HG03045 (cell line): ENCODE measurements at regions not wholly inside any gene's neighbourhood (a gene's known extent, or its start where the extent isn't known, plus 50 kb on each side); places are given as distances from the start of the nearest gene placed in this dataset.

ENCODE experiments used
- ATAC-seq: cut with Tn5 transposase; IDR thresholded peaks from one replicate; pipeline ENCODE4 v1.9.1; 2021; ENCODE audit warnings: mild to moderate bottlenecking, moderate library complexity; ENCODE audit not compliant: unreplicated experiment

DNA sequence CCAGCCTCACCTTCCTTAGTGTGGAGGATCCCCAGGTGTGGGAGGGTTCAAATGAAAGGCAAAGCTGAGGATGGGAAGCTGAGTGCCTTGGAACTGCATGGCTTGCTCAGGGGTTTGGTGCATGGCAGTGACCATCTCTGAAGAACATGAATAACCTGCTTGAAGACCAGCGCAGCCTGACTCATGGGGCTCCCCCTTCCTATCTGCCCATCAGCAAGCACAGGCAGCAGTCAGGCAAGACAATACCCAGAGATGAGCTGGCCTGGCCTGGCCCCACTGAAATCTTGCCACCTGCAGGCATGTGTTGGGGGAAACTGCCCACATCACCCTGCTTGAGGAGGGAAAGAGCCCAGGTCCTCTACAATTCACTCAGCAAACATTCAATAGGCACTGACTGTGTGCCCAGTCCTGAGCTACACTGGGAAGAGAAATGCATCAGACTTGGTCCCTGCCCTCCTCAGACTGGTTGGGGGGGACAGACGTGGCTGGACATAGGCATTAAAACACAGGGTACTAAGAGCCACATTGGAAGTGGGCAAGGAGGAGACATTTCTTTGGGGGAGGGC is 105.0 kb upstream of the ALDH1B1 start:
- ATAC-seq, result no peak

DNA sequence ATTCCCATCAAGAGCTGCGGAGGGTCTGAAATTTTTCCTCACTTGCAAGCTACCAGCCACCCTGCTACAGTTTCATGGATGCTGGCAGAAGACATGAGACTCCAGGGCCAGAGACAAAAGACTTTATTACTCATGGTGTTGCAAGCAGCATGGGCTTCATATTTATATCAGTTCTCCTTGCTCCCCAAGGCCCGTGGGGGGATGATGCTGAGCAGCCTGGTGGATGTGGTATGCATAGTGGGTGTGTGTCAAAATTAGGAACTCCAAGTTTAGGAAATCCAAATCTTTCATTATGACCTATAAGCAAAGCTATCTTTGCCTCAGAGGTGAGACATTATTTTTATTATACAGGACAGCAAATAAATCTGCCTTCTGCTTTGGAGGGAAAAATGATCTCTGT is 105.7 kb upstream of the ALDH1B1 start:
- no peak for ATAC-seq

DNA sequence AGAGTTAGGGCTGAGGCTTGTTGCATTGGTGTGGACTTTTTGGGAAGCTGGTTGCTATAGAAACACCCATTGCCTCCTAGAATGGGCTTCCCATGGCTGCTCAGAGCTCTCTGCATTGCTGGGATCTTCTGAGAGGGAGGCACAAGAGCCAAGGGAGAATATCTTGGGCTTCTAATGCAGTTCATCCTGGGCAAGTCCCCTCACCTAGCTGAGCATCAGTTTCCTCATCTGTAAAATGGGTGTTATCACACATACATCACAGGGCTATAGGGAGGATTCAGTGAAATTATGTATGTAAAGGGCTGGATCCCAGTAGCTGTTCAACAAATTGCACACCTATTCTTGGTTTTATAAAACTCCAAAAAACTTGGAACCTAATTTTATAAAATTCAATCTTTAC is 106.1 kb upstream of the ALDH1B1 start:
- no peak for ATAC-seq

DNA sequence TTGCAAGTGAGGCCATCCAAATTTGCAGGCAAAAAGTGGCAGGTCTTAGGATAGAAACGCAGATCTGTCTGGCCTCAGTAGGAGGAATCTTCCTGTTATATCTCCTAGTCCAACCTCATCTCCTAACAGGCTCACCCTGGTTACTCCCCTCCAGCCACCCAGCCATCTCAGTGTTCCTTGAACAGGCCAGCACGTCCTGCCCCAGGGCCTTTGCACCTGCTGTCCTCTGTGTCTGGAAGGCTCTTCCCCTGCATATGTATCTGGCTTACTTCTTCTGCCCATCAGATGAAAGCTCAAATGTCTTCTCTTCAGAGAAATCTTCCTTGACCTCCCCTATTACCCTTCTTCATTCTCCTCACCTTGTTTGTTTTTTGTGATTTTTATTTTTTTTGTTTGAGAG is 107.3 kb upstream of the ALDH1B1 start:
- ATAC-seq, result no peak

DNA sequence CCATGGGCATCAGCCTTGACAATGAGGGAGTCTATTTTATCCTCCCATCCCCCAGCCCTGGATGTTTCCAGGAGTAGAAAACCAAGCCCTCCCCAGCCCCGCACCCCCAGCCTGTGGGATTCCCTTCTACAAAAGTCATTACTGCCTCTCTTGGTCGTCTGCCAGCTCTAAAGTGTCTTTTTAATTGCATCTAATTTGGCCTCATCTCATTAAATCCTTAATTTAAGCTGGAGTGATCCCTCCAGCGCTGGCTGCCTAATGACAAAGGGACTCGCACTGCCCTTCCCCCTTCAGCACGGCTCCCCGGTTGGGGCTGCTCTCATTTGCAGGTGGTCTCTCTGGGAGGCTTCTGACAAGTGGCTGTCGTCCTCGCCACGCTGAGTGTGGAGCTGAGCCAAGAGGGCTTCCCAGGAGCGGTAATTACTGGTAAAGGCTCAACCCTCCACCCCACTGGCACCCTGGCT is 107.9 kb upstream of the ALDH1B1 start:
- ATAC-seq, result no peak

DNA sequence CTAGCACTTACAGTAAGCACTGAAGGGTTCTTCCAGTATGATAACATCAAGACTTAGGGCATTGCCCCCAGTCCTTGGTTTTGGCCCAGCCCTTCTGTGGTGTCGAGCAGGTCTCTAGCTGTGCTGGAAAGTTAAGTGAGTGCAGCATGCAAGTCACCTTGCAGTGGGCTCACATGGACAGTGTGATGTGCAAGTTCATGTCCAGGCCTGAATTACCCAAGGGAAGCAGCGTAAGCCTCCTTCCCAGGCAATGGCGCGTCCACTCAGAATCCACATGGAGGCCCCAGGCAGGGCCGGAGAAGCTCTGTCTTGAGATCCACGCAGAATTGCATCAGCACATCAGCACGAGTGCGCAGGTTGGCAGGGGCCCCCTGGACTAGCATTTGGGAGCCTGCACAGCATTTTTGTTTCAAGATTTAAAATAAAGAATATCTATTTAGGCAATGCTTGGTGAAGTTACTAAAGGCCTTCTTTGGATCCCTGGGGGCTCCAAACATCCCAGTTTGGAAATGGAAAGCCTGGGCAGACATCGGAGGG is 108.4 kb upstream of the ALDH1B1 start:
- ATAC-seq, result no peak

DNA sequence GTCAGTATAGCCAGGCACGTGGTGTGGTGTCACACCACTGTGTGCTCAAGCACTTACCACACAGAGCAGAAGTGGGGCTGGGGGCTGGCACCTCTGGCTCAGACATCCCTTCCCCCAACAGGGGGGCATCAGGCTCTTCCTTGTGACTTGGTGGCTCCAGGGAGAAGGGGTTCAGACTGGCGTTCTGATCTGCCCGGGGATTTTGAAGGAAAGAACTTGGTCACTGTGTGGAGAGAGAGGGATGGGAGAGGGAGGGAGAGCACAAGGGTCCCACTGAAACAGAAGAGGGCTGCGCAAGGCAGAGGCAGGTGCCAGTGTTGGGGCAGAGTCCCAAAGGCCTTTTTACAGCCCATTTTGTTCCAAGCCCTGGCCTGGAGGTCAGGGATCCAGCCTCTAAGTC is 109.7 kb upstream of the ALDH1B1 start:
- no peak for ATAC-seq

DNA sequence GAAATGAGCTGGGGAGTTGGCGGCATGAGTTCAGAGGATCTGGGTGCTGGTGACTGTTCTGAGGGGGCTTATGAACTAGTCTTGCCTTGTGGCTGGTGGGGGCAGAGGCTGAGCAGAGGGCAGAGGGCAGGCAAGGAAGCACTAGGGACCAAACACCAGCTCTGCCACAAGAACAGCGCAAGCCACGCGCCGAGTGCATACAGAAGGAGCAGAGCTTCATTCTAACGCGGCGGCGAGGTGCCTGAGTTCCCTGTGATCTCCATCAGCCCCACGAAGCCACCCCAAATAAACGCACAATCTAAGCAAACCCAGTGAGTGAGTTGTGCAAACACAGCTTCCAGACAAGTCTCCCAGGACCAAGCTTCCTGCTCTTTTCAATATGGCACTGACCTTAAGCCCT is 110.6 kb upstream of the ALDH1B1 start:
- no peak for ATAC-seq

DNA sequence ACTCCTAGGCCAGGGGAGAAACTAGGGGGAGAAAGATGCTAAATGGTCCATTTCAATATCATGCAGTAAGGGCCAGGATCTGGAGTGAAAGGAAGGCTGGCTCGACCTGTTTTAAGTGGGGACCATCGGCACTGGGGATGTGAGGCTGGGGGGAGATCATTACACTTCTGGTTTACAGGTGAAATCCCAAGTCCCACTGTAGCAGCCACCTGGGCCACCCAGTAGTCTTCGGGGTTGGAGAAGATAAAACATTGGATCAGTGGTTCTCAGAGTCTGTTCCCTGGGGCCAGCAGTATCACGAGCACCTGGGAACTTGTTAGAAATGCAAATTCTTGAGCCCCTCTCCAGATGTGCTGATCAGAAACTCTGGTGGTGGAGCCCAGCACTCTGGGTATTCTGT is 111.3 kb upstream of the ALDH1B1 start:
- ATAC-seq, result no peak

DNA sequence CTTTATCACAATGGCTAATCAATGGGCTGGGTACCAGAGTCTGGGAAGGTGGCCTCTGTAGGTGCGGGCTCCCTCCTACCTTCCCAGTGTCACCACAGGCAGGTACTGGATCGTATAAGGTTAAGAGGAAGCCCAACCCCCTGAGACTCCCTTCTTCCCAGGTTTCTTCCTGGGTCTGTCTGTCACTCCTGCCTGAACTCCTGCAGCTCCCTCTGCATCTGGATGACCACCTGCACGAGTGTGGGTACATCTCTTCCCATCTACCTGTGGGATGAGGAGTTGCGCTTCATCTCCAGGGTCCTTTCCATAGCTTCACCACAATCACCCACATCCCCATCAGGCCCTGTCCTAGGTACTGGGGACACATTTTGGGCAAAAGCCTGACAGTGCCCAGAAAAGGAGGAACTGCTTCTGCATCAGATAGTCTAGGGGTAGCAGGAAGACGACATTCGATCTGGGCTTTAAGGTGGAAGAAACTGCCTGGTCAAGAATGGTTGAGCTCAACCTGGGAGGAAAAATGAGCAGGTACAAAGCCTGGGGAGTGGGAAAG is 112.2 kb upstream of the ALDH1B1 start:
- no peak for ATAC-seq

DNA sequence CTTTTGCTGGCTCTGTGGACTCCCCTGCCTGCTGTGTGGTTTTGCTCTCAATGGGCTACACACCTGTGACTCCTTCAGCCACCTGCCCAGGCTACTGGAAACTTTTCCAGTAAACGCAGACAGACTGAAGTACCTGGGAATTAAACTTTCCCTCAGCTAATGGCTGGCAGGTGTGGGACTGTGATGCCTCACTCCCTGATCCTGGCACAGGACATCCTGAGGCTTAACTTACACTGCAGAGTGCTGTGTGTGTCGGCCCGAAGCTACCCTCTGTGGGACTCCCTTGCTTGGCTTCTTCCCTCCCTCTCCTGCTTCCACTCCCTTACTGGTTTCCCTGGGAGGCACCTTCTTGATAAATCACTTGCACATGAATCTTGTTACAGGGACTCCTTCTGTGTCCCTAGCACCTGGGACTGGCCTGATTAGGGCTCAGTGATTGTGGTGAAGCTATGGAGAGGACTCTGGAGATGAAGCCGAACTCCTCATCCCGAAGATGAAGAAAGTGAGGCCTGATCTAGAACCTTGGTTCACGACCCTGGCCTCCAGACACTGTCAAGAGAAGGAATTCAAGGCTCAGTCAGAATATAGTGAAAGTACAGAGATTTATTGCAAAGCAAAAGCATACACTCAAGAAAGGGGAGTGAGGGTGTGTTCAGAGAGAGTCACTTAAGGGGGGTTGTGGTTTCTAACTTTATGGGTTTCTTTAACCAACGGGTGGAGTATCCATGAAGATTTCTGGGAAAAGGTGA is 113.4 kb upstream of the ALDH1B1 start:
- no peak for ATAC-seq

DNA sequence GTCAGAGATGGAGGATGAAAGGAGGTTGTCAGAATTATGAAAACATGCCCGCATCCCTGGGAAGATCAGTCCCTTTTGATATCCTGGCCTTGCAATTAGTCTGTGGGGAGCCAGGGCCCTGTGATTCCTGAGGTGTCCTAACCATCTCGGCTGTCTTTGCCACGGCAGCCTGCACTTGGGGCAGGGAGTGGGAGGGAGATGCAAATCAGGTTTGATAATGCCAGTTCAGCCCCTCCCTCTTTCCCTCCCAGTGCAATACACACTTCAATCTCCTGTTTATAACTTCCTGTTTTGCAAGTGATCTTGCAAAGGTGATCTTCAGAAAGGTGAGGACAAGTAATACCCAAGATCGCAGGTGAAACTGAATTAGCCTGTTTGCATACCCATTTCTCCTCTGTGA is 114.0 kb upstream of the ALDH1B1 start:
- no peak for ATAC-seq

DNA sequence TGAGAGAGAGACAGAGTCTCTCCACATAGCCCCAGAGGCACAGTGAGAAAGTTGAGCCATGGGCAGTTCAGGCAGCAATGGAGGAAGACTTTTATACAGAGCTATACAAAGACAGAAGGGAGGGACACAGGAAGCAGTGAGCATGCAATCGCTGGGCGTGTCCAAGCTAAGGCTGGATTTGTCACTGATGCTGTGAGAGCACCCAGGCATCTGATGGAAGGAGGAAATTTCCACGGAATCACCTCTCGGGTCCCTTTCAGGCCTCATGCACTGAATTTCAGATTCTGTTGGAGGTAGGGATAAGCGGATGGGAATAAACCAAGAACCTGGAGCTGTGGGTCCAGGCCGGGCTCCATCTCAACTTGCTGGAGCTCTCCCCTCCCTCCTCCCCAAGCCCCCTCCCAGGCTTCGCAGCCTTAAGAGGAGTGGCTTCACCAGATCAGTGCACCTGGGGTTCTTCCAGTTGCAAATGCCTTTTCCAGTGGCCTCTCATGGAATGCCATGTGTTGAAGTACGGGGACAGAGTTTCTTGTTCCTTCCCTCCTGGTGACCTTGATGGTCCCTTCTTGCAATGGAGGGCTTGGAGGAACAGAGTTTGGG is 114.8 kb upstream of the ALDH1B1 start:
- ATAC-seq, result no peak

DNA sequence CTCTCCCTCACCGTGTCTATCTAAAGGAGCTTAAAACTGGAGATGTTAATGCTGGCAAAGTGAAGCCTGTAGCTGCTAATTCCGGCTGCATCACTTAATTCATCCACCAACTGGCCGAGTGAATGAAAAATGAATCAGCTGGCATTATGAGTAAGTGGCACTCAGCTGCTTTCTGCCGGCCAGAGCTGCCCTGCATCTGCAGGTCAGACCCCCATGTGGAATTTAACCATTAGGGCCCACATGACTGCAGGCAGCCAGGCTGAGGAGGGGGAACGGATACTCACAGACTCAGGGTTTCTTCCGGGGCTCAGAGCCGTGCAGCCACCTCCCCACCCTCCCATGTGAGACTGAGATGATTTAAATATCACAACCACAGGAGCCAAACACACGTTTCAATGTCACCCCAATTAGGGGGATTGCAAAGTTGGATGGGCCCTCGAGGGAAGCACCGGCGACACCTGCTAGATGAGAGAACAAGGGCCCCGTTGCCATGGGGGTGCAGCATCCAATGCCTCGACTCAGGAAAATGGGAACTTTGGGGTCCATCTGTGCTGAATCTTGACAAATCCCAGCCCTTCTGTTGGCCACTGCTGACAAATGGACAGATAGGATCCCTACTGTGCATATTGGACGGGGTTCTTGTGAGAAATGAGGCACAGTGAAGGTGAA is 115.6 kb upstream of the ALDH1B1 start:
- ATAC-seq, result no peak

DNA sequence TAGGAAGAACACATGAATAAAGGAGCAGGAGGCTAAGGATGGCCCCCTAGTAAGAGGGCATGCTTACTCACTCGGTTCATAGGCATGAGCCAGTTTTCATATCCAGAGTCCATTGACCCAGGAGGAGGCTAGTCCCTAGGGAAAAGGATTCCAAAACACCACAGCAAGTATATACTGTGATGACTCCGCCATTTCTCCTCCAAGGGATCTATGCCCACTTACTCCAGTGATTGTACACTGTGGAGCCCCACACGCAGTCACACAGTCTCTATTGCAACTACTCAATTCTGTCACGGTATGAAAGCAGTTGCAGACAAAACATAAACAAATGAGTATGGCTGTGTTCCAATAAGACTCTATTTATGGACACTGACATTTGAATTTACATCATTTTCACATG is 117.7 kb upstream of the ALDH1B1 start:
- no peak for ATAC-seq

DNA sequence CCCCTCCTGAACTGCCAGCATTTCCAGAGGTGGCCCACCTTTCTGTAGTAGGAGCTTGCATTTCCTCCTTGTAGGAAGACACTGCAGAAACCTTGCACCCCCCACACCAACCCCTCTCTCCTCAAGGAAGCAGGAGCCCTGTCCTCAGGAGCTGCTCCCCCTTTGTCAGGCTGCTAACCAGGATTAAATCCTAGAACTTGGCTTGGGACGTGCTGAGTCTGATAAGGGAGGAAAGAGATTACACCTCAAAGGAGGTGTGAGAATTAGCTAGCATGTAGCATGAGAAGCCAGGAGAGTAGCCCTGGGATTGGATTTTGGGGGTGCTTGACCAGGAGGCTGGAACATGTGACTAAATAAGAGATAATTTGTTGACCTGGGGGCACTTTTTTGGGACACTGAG is 119.8 kb upstream of the ALDH1B1 start:
- ATAC-seq, result no peak

DNA sequence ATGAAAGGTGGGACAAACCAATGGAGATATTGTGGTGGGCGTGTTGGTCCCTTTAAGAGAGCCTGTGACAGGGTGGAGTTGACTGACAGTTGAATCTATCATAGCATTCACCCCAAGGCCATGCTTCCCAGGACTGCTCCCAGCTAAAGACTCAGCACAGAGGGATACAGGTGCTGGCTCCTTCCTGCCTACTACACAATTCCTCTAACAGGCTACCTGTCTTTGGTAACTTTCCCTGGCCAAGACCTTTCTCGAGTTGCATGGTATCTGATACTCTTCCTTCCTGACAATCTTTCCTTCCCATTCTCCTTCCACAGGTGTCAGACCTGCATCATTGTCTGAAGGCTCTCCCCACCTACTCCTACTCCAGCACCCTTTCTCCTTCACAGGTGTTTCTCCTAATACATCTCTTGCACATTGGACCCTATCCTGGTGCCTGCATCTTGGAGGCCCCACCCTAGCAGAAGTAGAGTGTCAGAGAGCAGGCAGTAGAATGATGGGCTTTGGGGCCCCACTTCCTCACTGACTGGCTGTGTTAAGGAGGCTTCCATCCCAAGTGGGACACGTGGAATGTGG is 120.7 kb upstream of the ALDH1B1 start:
- no peak for ATAC-seq

DNA sequence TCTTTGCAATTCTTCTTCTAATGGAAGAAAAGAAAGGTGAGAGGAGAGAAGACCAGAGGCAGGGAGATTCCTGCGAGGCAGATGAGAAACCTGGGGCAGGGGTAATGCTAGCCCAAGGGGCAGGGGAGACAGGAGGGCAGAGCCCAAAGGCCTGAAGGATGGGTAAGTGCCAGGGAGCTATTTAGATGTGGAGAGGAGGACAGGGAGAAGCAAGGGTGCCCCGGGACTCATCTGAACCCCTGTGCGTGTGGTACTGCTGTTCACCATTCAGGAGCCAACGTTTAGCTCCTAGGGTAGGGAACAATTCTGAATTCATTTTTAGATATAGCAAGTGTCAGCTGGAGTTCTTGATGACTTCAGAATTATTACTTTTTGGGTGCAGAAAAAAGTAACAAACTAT is 122.7 kb upstream of the ALDH1B1 start:
- ATAC-seq, result no peak

DNA sequence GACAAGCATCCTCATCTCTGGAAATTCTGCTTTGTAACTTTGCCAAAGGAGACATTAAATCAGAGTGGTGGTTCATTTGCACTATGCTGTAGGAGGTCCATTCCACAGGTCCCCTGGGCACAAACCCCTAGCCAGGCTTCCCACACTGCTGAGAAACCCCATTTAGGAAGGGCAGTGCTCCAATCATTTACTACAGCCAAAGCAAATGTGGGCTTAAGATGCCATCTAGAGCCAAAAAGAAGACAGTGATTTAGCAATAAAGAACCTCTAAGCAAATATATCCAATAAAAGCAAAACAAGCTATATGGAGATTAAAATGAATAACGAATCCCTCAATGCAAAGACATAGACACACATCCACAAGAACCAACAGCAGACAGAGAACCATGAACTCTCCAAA is 129.0 kb upstream of the ALDH1B1 start:
- no peak for ATAC-seq

DNA sequence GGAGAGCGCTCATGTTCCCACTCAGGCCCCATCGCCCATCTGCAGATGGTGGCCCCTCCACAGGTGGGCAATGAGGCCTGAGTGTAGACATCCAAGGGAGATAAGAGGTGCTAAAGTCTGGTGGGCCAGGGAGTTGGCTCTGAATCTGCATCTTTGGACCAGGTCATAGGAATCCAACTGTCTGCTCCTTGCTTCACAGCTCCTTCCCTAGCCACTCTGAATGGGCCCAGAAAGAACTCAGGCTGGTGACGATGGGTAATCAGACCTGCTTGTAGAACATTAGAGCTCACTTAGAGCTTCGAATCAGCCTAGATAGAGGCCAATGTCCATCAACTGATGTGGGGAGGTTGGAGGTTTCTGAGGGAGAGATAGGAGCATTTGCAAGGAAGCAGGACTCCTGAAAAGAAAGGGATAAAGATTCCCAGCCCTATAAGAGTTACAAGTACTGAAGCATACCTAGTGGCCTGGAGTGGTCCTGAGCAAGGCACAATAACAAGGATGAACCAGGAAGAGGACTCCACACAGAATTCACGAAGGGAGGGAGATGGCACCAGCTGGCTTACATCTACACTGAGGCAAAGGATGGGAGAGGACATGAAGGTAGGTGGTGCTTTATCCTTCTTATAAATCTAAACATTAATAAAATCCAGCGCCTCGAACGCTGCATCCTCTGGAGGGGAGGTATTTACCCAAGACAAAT is 132.8 kb upstream of the ALDH1B1 start:
- no peak for ATAC-seq
